HUES48 (cell line): ENCODE measurements at regions not wholly inside any gene's neighbourhood (a gene's known extent, or its start where the extent isn't known, plus 50 kb on each side); places are given as distances from the start of the nearest gene placed in this dataset.

ENCODE experiments used
- H3K27ac ChIP-seq: one replicate; pipeline ENCODE4 v1.7.0; 2013; ENCODE audit warnings: low read depth, low read length, inconsistent platforms
- H3K27me3 ChIP-seq: 2 replicates; pipeline ENCODE4 v1.6.1; 2013; ENCODE audit warnings: mild to moderate bottlenecking, low read length; ENCODE audit not compliant: control insufficient read depth, insufficient read depth
- H3K36me3 ChIP-seq: 2 replicates; pipeline ENCODE4 v1.6.1; 2013; ENCODE audit warnings: low read length; ENCODE audit not compliant: control insufficient read depth, insufficient read depth
- H3K4me1 ChIP-seq: 2 replicates; pipeline ENCODE4 v1.6.1; 2013; ENCODE audit warnings: mild to moderate bottlenecking, low read length; ENCODE audit not compliant: control insufficient read depth, insufficient read depth
- H3K4me3 ChIP-seq: 2 replicates; pipeline ENCODE4 v1.5.1; 2013; ENCODE audit warnings: mild to moderate bottlenecking, low read depth, low read length
- H3K9ac ChIP-seq: 2 replicates; pipeline ENCODE4 v1.6.1; 2013; ENCODE audit warnings: mild to moderate bottlenecking, low read depth, low read length, moderate library complexity
- H3K9me3 ChIP-seq: 2 replicates; pipeline ENCODE4 v1.6.1; 2013; ENCODE audit warnings: low read length; ENCODE audit not compliant: control insufficient read depth, insufficient read depth

- no peak overlapping the region for H3K9ac ChIP-seq
- peaks cover 15% of the 10 kb centered on the region for H3K4me1 ChIP-seq
- no peaks in the 10 kb centered on the region for H3K36me3 ChIP-seq
- no peak overlapping the region for H3K27ac ChIP-seq
- no peaks in the 10 kb centered on the region for H3K9me3 ChIP-seq
- no peak overlapping the region for H3K4me3 ChIP-seq
- no peaks in the 10 kb centered on the region for H3K27me3 ChIP-seq
These were observed 92.8 kb downstream of the ADCYAP1 start for GRCh38 chr18:997499-997898.

- Histone ChIP-seq H3K4me1 (peaks cover 15% of the 10 kb centered on the region), H3K27me3 (no peaks in the 10 kb centered on the region), H3K4me3 (no peak overlapping the region), H3K27ac (peak overlapping the region; percentile 18), H3K36me3 (no peaks in the 10 kb centered on the region), H3K9ac (no peak overlapping the region), H3K9me3 (no peaks in the 10 kb centered on the region)
These were observed 94.3 kb downstream of the ADCYAP1 start for GRCh38 chr18:998936-999335.

GRCh38 chr18:1002653-1003178 lies 98.0 kb downstream of the ADCYAP1 start:
- no peaks in the 10 kb centered on the region for H3K36me3 ChIP-seq
- H3K9me3 ChIP-seq: no peaks in the 10 kb centered on the region

GRCh38 chr18:1003499-1003898 lies 98.8 kb downstream of the ADCYAP1 start:
- H3K4me3 ChIP-seq: no peak overlapping the region
- peaks cover 15% of the 10 kb centered on the region for H3K4me1 ChIP-seq
- no peak overlapping the region for H3K27ac ChIP-seq
- H3K9ac ChIP-seq: no peak overlapping the region
- H3K36me3 ChIP-seq: no peaks in the 10 kb centered on the region
- no peaks in the 10 kb centered on the region for H3K27me3 ChIP-seq
- no peaks in the 10 kb centered on the region for H3K9me3 ChIP-seq

More at GRCh38 chr18:1002653-1003178, 98.0 kb downstream of the ADCYAP1 start:
- peaks cover 15% of the 10 kb centered on the region for H3K4me1 ChIP-seq
- H3K9ac ChIP-seq: no peak overlapping the region
- H3K27ac ChIP-seq: no peak overlapping the region
- no peaks in the 10 kb centered on the region for H3K27me3 ChIP-seq
- H3K4me3 ChIP-seq: no peak overlapping the region

GRCh38 chr18:1006304-1006703 lies 101.6 kb downstream of the ADCYAP1 start:
- Histone ChIP-seq H3K9me3 (no peaks in the 10 kb centered on the region), H3K27ac (no peak overlapping the region), H3K27me3 (no peaks in the 10 kb centered on the region), H3K4me1 (no peaks in the 10 kb centered on the region), H3K9ac (no peak overlapping the region), H3K36me3 (no peaks in the 10 kb centered on the region), H3K4me3 (no peak overlapping the region)

- H3K4me3 ChIP-seq: no peak overlapping the region
These were observed 102.3 kb downstream of the ADCYAP1 start for GRCh38 chr18:1006965-1007364.

GRCh38 chr18:1011349-1011748 lies 106.7 kb downstream of the ADCYAP1 start:
- Histone ChIP-seq H3K9me3 (no peaks in the 10 kb centered on the region), H3K27me3 (no peaks in the 10 kb centered on the region), H3K9ac (no peak overlapping the region), H3K4me1 (peaks cover 27% of the 10 kb centered on the region), H3K4me3 (no peak overlapping the region), H3K36me3 (no peaks in the 10 kb centered on the region), H3K27ac (no peak overlapping the region)

More at GRCh38 chr18:1006965-1007364, 102.3 kb downstream of the ADCYAP1 start:
- Histone ChIP-seq H3K9me3 (no peaks in the 10 kb centered on the region), H3K9ac (no peak overlapping the region), H3K4me1 (no peaks in the 10 kb centered on the region), H3K36me3 (no peaks in the 10 kb centered on the region), H3K27ac (no peak overlapping the region), H3K27me3 (no peaks in the 10 kb centered on the region)

GRCh38 chr18:1012775-1013174 lies 108.1 kb downstream of the ADCYAP1 start:
- no peak overlapping the region for H3K9ac ChIP-seq
- H3K4me3 ChIP-seq: no peak overlapping the region
- H3K9me3 ChIP-seq: no peaks in the 10 kb centered on the region
- peaks cover 41% of the 10 kb centered on the region for H3K4me1 ChIP-seq
- H3K27ac ChIP-seq: no peak overlapping the region
- peaks cover 9% of the 10 kb centered on the region for H3K27me3 ChIP-seq
- H3K36me3 ChIP-seq: no peaks in the 10 kb centered on the region

- Histone ChIP-seq H3K9me3 (no peaks in the 10 kb centered on the region), H3K9ac (no peak overlapping the region), H3K36me3 (no peaks in the 10 kb centered on the region), H3K27ac (no peak overlapping the region), H3K4me3 (no peak overlapping the region), H3K4me1 (peaks cover 52% of the 10 kb centered on the region), H3K27me3 (peaks cover 16% of the 10 kb centered on the region)
These were observed 109.3 kb downstream of the ADCYAP1 start for GRCh38 chr18:1013951-1014350.

- H3K4me3 ChIP-seq: no peak overlapping the region
- H3K4me1 ChIP-seq: peaks cover 52% of the 10 kb centered on the region
- H3K9me3 ChIP-seq: no peaks in the 10 kb centered on the region
- no peak overlapping the region for H3K27ac ChIP-seq
- H3K36me3 ChIP-seq: no peaks in the 10 kb centered on the region
- H3K9ac ChIP-seq: no peak overlapping the region
- H3K27me3 ChIP-seq: peaks cover 18% of the 10 kb centered on the region
These were observed 109.8 kb downstream of the ADCYAP1 start for GRCh38 chr18:1014509-1014908.

- peaks cover 18% of the 10 kb centered on the region for H3K27me3 ChIP-seq
- H3K4me1 ChIP-seq: peaks cover 52% of the 10 kb centered on the region
- no peak overlapping the region; the same call in 1 of the 2 replicates for H3K4me3 ChIP-seq
- no peak overlapping the region for H3K9ac ChIP-seq
- H3K9me3 ChIP-seq: no peaks in the 10 kb centered on the region
- no peaks in the 10 kb centered on the region for H3K36me3 ChIP-seq
- H3K27ac ChIP-seq: no peak overlapping the region
These were observed 110.4 kb downstream of the ADCYAP1 start for GRCh38 chr18:1014951-1015624.
